ENCODE measurements at regions not wholly inside any gene's neighbourhood (a gene's known extent, or its start where the extent isn't known, plus 50 kb on each side); places are given as distances from the start of the nearest gene placed in this dataset.
A peak's percentile ranks its signal among the peaks of the same experiment; 100 is the strongest.

DNA sequence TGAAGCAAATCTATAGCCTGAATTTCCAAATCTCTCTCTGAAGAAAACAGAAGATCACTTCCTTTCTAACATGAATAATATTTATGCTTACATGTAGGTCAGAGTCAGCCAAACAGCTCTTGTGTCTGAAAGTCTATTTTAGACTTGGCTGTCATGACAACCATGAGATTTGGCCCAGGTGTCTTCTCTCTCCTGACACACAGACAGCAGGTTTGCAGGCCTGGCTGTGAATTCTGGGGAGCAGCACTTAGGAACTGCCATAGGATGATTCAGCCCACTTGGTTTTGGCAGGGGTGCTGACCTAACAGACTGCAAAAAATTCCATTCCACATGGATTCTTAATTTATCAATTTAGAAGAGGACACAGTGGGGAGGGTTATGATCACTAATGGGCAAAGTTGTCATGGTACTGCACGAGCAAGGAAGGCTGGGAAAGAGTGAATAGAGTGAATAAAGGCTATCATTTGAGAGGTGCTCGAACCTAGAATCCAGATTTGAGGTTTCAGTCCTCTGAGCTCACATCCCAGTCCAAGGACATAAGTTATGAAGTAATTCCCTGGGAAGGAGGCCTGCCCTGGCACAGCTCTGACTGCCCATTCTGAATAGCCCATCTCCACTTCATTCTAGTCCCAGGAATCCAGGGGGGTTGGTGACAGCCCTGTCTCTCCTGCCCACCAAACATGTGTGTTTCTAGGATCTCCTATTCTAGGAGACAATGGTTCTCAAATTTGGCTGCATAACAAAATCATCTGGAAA lies 453.9 kb upstream of the TRIB2 start:
- peak in 1 of 5 experiments; percentile 20 for DNase-seq

DNA sequence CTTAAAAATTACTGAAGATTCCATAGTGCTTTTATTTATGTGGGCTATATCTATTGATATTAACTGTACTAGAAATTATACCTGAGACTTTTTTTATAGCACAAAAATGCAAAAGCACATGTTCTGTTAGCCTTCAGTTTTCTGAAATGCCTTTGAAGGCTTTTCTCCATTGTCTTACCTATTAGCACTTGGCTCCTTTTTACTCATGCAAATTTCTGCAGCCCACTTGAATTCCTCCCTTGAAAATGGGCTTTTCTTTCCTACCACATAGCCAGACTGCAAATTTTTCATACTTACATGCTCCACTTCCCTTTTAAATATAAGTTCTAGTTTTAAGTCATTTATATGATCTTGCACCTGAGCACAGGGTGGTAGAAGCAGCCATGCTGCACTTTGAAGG lies 453.0 kb upstream of the TRIB2 start:
- no peak for DNase-seq

DNA sequence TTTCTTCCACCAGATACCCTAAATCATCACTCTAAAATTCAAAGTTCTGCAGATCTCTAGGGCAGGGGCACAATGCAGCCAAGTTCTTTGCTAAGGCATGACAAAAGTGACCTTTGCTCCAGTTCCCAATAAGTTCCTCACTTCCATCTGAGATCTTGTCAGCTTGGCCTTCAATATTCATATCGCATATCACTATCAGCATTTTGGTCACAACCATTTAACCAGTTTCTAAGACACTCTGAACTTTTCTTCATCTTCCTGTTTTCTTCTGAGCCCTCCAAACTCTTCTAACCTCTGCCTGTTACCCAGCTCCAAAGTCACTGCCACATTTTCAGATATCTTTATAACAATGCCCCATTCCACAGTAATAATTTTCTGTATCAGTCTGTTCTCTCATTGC lies 452.6 kb upstream of the TRIB2 start:
- peak in 1 of 5 experiments; percentile 61 for DNase-seq

DNA sequence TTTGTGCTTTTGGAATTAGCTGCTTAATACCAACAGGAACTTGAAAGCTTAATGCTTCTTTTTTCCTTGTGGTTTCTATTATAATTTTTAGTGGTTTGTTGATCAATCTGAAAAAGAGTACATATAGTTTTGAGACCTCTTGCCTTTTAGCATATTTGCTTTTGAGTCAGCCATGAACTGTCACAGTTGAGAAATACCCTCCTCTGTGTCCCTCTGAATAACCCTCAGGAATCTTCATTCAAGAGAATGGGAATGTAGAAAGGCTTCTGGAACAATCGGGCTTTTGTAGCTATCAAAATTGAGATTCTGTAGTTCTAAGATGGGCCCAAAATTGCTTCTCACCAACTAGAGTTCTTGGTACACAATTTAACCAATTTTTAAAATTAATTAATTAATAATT lies 451.1 kb upstream of the TRIB2 start:
- DNase-seq = peak in 1 of 5 experiments; percentile 26

DNA sequence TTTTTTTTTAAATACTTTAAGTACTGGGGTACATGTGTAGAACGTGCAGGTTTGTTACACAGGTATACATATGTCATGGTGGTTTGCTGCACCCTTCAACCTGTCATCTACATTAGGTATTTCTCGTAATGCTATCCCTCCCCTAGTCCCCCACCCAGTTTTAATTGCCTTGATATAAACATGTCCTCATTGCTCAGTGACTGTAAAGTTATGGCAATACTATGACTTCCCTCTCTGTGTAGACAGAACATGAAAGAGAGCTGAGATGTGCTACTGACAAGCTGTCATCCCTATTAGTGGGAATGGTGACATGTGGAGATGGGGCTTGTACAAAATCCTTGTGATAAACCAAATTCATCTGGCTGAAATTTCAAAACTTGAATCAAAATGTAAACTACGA lies 449.7 kb upstream of the TRIB2 start:
- DNase-seq = no peak

DNA sequence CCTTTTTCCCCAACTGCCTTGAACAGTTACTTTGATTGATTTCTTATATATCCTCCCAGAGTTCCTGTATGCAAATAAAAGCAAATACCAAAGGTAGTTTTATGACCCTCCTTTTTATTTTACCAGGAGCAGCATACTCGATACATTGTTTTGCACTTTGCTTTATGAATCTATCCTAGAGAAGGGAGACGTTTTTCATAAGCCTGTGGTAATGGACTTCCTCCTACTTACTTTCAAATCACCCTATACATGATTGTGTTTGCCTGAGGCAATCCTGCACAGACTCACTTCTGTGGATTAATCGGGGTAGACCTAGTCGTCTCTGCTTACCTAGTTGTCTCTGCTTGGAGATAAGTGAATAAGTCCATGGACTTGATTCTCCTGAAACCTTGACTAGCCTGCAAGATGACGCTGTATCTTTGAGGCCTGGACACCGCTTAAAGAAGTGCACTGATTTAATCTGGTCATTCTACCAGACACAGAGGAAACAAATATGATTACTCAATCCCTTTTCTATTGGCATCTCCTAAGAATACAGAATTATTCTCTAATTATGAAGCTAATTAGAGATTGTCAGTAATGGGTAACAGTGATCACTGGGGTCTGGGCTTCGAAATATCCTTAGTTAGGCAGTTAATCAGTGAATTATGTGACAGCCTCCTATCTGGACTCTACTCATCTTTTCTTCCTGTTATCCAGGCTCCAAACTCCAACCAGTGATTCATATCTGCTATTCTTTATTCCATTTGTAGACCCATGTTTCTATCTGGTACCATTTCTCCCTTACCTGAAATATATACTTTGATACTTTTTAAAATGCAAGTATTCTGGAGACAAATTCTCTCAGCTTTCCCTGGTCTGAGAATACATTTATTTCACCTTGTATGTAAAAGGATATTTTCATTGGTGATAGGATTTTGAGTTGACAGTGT lies 447.4 kb upstream of the TRIB2 start:
- no peak for DNase-seq

DNA sequence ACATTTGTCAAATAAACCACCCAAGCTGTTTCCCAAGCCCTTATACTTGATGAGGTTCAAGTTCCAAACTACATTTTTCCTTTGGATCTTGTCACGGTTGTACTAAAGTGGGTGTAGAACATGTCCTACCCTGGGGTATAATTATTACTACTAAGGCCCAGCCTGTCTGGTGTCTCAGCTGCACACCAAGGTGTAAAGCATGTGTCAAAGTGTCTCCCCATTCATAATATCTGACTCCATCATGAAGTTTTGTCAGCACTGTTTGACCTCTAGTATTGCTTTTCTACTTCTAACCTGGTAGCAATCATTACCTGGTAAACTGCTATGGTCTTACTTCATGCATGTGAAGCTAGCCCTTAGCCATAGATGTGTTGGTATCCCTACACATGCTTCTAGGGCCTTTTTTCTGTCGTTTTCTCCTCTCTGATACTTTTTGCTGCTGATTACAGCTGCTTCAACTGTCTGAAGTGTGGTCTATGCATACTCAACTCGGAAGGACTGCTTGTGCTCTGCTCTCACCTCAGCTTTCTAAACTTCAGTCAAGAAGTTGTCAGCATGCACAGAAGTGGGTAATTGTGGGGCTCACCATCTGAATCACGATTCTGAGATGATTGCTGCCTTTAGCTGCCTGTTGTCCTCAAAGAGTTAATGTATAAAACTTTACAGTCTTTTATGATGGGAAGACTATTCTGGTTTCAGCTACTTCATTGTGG lies 445.7 kb upstream of the TRIB2 start:
- peak in 1 of 5 experiments; percentile 95 for DNase-seq

DNA sequence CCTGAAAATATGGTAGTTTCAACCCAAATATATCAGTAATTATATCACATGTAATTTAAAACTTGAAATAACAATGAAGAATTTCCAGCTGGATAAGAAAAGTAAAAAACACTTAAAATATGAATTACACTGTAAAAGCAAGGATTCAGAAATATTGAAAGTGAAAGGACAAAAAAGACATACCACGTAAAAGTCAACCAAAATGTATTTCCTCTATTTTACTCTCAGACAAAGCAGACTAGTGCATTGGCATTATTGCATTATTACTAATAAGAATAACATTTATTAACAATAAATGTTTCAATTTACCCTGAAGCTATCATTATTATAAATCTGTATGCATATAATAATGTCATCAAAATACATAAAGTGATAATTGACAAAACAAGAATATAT lies 445.1 kb upstream of the TRIB2 start:
- no peak for DNase-seq

DNA sequence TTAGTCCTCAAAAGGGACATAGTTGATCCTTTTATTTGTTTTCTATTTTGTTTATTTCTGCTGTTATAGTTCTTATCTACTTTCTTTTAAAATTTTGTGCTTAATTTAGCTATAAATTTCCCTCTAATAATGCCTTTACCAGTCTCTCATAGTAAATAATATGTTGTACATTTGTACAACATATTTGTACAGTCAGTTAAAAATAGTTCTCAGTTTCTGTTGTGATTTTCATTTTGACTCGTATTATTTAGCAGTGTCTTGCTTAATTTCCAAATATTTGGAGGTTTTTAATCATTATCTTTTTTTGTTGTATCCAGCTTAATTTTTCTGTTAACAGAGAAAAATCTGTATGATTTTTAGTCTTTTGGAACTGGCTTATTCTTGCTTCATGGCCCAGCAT lies 443.6 kb upstream of the TRIB2 start:
- DNase-seq = no peak

DNA sequence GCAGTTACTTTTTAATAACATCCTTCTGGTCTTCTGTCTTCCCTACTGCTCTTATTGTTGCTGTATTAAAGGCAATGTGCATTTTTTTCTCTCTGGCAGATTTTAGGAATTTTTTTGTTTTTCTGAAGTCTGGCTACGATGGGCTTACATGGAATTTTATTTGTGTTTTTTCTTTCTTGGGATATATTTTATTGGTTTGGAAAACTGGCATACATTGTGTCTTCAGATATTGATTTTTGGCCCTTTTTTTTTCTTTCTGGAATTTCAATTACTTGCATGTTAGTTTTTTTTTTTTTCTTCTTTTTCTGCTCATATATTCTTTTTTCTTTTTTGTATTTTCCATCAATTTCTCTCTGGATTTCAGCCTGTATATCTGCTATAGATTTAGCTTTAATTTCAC lies 442.1 kb upstream of the TRIB2 start:
- no peak for DNase-seq

DNA sequence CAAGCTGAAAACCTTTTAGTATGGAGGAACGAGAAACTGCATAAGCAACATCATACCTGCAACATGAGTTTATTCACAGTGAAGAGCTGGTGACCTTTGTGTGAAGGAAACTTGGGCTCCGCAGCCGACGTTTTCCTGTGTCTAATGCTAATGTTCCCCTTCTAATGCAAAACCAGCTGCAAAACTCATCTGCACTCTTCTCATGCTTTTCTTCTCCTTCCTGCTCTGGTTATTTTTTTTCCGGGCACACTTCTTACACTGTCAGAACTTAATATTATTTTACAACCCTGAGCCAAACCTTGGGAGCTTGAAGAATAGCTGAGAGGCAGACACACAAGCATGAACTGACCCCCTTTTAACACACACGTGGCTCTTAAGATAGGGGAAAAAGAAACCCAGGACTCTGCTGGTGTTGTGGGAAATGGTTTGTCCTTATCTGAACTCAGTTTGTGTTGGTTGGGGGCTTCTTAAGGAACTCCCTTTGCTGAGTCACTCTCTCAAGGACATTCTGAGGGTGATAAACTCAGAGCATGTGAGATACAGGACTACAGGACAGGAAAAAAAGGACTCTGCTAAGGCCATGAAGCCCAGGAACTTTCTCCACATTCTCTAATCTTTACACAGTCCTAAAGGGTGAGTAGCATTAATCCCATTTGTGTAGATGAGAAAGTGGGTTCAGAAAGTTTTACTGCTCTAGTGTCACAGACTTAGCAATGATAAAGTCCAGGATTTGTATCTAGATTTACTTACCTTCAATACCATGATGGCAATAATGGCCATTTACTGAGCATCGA lies 439.3 kb upstream of the TRIB2 start:
- no peak for DNase-seq

DNA sequence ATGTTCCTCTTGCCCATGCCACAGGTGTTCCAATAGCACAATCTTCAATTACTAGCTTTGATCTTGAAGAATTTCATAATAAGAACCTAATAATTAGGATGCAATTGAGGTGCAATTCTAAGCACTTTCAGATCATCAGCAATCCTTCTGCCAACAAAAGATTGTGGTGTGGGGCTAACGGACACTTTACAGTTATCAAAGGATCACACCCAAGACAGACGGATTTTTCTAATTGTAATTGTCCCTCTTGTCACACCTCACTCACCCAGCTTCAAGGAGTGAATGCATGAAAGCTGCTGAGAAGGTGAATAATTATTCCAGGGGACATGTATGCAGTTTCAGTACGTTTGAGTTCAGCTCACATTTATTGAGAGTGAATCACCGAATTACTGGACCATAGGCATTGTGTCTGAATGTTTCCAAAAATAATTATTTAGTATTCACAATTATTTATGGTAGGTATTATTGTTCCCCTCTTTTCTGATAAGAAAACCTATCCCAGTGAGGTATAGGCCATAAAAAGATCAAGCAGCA lies 438.5 kb upstream of the TRIB2 start:
- DNase-seq = no peak

DNA sequence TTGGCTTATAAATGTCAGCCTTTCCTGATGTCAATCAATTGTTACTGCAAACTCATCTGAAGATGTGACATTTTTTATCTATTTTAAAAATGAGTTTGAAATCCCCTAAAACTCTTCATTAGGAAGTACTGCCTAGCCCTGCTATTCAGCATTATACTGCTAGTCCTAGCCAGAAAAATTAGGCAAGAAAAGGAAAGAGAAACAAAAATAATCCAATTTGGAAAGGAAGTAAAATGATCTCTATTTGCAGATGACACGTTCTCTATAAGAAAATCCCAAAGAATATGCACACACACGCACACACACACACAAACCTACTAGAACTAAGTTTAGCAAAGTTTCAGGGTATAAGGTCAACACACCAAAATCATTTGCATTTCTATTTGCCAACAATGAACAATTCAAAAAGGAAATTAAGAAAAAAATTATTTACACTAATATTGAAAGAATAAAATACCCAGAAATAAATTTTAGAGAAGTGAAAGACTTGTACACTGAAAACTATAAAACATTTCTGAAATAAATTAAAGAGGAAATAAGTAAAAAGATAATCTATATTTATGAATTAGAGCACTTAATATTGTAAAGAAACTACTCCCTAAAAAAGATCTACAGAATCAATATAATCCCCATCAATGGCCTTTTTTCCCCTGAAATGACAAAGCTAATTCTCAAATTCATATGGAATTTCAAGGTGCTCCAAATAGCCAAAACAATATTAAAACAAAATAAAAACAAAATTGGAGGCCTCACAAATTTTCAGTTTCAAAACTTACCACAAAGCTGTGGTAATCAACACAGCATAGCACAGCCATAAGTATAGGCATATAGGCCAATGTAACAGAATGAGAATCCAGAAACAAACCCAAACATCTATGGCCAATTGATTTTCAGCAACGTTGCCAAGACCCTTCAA lies 433.7 kb upstream of the TRIB2 start:
- DNase-seq = no peak

DNA sequence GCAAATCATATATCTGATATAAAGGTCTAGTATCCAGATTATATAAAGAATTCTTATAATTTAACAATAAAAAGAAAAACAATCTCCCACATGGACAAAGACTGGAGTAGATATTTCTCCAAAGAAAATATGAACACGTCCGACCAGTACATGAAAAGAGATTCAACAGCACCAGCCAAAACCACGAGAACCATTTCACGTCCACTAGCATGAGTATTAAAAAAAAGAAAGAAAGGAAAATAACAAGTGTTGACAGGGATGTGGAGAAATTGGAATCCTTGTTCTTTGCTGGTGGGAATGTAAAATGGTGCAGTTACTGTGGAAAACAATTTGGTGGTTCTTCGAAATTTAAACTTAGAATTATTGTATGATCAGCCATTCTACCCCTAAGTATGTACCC lies 432.7 kb upstream of the TRIB2 start:
- no peak for DNase-seq

DNA sequence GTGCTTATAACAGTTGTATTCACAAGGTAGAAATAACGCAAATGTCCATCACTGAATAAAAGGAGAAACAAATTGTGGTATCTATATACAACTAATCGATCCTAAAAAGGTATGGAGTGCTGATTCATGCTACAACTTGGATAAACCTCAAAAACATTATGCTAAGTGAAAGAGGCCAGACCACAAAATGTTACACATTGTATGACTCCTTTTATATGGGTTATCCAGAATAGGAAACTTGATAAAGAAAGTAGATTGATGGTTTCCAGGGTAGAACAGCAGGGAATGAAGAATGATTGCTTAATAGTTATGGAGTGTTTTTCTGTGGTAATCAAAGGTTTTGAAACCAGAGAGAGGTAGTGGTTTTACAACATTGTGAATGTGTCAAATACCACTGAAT lies 432.2 kb upstream of the TRIB2 start:
- peak in 1 of 5 experiments; percentile 56 for DNase-seq

DNA sequence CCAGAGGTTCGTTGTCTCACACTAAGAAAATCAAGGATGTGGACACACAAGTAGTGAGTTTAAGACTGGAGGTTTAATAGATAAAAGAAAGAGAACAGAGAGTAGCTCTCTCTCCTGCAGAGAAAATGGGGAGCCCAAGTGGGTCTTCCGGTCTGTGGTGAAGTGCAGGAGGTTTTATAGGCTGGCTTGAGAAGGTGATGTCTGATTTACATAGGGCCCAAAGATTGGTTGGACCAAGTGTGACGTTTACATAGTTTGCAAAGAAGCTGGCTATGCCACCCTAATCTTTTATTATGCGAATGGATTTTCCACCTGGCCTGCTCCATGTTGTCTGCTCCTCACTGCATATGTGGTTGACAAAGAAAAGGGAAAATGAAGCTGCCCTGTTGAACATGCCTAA lies 430.4 kb upstream of the TRIB2 start:
- no peak for DNase-seq

DNA sequence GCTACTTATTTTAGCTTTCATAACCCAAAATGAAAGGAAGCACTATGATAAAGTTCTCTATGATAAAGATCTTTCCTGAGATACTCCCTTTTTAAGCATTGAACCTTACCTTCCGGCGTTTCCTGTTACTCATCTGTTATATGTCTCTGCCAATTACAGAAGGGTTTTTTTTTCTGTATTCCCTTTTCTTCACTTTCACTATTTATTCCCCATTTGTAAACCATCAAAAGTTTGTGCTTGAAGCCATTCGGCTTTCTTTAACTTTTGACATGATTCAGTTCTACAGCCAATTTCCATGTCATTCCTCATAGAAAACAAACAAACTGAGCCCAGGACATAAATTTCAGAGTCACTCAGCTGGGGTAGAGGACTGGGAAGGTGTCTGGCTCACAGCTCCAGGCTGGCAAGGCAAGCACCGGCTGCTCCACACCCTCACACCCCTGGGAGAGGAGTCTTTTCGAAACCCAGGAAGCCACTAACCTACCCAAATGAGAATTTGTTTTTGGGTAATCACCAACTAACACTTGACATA lies 429.4 kb upstream of the TRIB2 start:
- DNase-seq = no peak

DNA sequence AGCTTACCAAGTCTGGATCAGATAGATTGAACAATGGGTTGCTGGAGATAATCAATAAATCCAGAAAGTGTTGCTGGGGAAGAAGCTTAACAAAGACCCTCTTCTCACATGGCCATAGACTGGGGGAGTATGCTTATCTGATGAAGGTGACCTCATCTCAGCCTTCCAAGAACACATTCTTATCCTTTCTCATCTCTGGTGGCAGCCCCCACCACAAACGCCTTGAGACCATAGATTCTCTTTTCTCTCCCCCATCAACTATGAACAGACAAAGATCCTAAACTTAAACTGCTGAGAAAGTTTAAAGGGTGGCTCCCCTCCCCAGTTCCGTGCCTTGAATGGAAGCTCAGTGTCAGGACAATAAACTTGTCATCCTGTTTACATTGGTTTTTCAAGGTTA lies 428.7 kb upstream of the TRIB2 start:
- DNase-seq = no peak

DNA sequence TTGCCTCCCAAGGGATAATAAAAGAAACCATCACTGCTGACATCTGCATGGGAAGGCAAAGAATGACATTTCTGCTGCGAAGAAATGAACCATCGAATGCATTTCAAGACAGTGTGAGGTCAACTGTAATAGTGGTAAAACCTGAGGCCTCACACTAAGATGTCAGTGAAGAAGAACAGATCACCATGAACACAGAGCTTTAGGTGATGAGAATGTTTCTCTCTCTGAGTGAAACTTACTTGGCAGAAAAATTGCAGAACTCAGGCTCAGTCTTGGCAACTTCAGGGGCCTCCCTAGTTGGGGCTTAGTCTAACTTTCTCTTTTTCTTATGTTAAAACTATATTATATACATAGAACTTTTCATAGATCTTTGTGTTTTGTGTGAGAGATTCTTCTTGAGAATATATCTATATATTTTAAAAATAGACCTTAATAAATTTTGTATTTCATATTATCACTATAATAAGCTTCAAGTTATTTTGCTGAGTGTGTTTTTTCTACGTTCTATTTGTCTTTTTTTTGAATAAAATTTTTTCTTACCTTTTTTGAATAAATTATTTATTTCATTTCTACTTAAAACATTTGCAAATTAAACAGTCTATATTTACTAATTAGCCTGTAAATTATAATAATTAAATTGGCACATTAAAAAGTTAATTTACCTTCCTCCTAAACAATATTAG lies 427.5 kb upstream of the TRIB2 start:
- no peak for DNase-seq

DNA sequence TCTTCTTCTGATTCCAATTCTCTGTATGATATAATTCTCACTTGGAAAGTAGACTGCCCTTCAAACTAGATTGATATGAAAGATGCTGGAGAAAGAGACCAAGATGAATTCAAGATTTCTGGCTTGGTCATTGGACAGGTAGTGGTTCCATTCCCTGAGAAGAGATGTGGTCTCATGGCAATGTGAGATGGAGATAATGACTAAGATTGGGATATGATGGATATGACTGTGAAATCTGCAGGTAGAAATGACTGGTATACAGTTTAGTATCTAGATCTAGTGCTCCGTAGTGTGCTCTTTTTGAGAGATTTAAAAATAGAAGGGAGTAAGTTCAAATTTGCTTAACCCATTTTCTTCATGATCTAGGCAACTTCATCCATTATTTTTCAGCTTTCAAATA lies 425.4 kb upstream of the TRIB2 start:
- peak in 1 of 5 experiments; percentile 80 for DNase-seq

All from T-helper 2 cell (primary cell).